Adrenal gland (tissue), 9 donors: ENCODE measurements at regions not wholly inside any gene's neighbourhood (a gene's known extent, or its start where the extent isn't known, plus 50 kb on each side); places are given as distances from the start of the nearest gene placed in this dataset.

ENCODE experiments used
- DNase-seq, 7 donors: peaks; one replicate each; pipeline ENCODE4 v3.0.0-alpha.2; 2019 to 2020
- H3K27ac ChIP-seq, 5 donors: fragments of 200-600 bp; sonication (generic) in 4 of 5; 1 replicate in 3 of 5; 2 replicates in 2 of 5; pipeline versions ENCODE4 v1.5.1 to v1.8.0; 2016 to 2020; ENCODE audit warnings: mild to moderate bottlenecking in 1 of 5
- H3K27me3 ChIP-seq: fragments of 200-600 bp; 2 replicates; pipeline ENCODE4 v1.8.0; 2021
- H3K36me3 ChIP-seq, 2 donors: fragments of 200-600 bp; replicated peaks in 1 of 2; 1 replicate in 1 of 2; 2 replicates in 1 of 2; pipeline versions ENCODE4 v1.5.1 to v1.8.0; 2018 to 2022
- H3K4me1 ChIP-seq, 2 donors: fragments of 200-600 bp; replicated peaks in 1 of 2; 1 replicate in 1 of 2; 2 replicates in 1 of 2; pipeline versions ENCODE4 v1.5.1 to v1.8.0; 2018 to 2021
- H3K4me3 ChIP-seq, 4 donors: fragments of 200-600 bp; sonication (generic) in 3 of 4; one replicate each; pipeline ENCODE4 v1.5.1; 2016 to 2018
- H3K9me3 ChIP-seq, 3 donors: fragments of 200-600 bp; sonication (generic) in 1 of 3; replicated peaks in 1 of 3; 1 replicate in 2 of 3; 2 replicates in 1 of 3; pipeline versions ENCODE4 v1.5.1 to v1.8.0; 2016 to 2021
- CTCF ChIP-seq, 6 experiments: fragments of 450-650 bp in 4 of 6; fragments of 200-600 bp in 2 of 6; sonication (generic) in 1 of 6; IDR thresholded peaks; 1 replicate in 5 of 6; 2 replicates in 1 of 6; pipeline versions ENCODE4 v1.5.1 to v1.8.0; 2016 to 2021; ENCODE audit warnings: antibody characterized with exemption in 6 of 6, mild to moderate bottlenecking in 2 of 6, moderate library complexity in 1 of 6
- POLR2A ChIP-seq, 2 donors: fragments of 450-650 bp; IDR thresholded peaks; one replicate each; pipeline ENCODE4 v1.6.1; 2017; ENCODE audit warnings: antibody characterized with exemption in 2 of 2, mild to moderate bottlenecking in 2 of 2, moderate library complexity in 1 of 2
- WGBS, 4 donors: extraction: QIAGEN DNeasy Blood & Tissue Kit in 2 of 4; methylation state at CpG; one replicate each; pipeline versions ENCODE4 v1.1.5 to v1.1.7; 2013 to 2017; 5-methylcytosine and 5-hydroxymethylcytosine counted together
- intact Hi-C, 2 donors: fragments of 100-400 bp; cut with DNase I; formaldehyde crosslinking; loops; one replicate each; pipeline versions ENCODE4 v1.14.1 to v1.15.0; 2022 to 2023
- donor health status: healthy with polysubstance abuse.
- donor health status: Bipolar disorder and iron deficiency.
- donor health status: DM: yes; HTN: yes; CAD: no.
- donor health status: DM: no; HTN: no; CAD: no.
- donor health status: DM: no; HTN: no; CAD: no.

- WGBS, 4 donors = 57 to 81% (median 70%) methylated on average over 1 of the region's 1 CpG
- TF ChIP-seq POLR2A (IDR thresholded peaks at IDR 0.05) (no peak), CTCF (IDR thresholded peaks at IDR 0.05) (no peak)
- DNase-seq = no peak
- Histone ChIP-seq H3K4me1 (no peaks in the 10 kb centered on the region), H3K27me3 (no peaks in the 10 kb centered on the region), H3K9me3 (no peaks in the 10 kb centered on the region), H3K36me3 (no peaks in the 10 kb centered on the region), H3K4me3 (no peak overlapping the region), H3K27ac (no peak overlapping the region)
- intact Hi-C loops = no loop called here
Measured at GRCh38 chrX:78506248-78506647, 152.9 kb downstream of the RTL3 start.

- H3K27ac ChIP-seq = no peak overlapping the region
- intact Hi-C loops = no loop called here
- TF ChIP-seq CTCF (IDR thresholded peaks at IDR 0.05) (no peak), POLR2A (IDR thresholded peaks at IDR 0.05) (no peak)
- peaks cover 42% of the 10 kb centered on the region for H3K27me3 ChIP-seq
- no peak for DNase-seq
- no peaks in the 10 kb centered on the region for H3K36me3 ChIP-seq
- 76 to 82% (median 78%) methylated on average over 2 of the region's 2 CpGs for WGBS, 4 donors
- H3K9me3 ChIP-seq = no peaks in the 10 kb centered on the region
- H3K4me1 ChIP-seq = no peaks in the 10 kb centered on the region
- H3K4me3 ChIP-seq = no peak overlapping the region
Measured at GRCh38 chrX:78496483-78496882, 162.6 kb downstream of the RTL3 start.

- no peak for DNase-seq
- Histone ChIP-seq H3K36me3 (no peaks in the 10 kb centered on the region), H3K4me1 (no peaks in the 10 kb centered on the region), H3K27me3 (peaks cover 42% of the 10 kb centered on the region), H3K27ac (no peak overlapping the region), H3K9me3 (no peaks in the 10 kb centered on the region), H3K4me3 (no peak overlapping the region)
- no peak for TF ChIP-seq CTCF (IDR thresholded peaks at IDR 0.05)
- TF ChIP-seq POLR2A (IDR thresholded peaks at IDR 0.05) = no peak
- intact Hi-C loops = no loop called here
- 36 to 67% (median 56%) methylated on average over 2 of the region's 2 CpGs for WGBS, 4 donors
Measured at GRCh38 chrX:78493180-78493579, 165.8 kb upstream of the CYSLTR1 start.

GRCh38 chrX:78476701-78477100 is 149.3 kb upstream of the CYSLTR1 start:
- H3K27me3 ChIP-seq = no peaks in the 10 kb centered on the region
- no peaks in the 10 kb centered on the region for H3K9me3 ChIP-seq
- no peak overlapping the region for H3K27ac ChIP-seq
- WGBS, 4 donors = 12 to 25% (median 13%) methylated on average over 2 of the region's 2 CpGs
- no peak overlapping the region for H3K4me3 ChIP-seq
- H3K4me1 ChIP-seq = no peaks in the 10 kb centered on the region
- no peak for TF ChIP-seq POLR2A (IDR thresholded peaks at IDR 0.05)
- TF ChIP-seq CTCF (IDR thresholded peaks at IDR 0.05) = no peak
- intact Hi-C loops = no loop called here
- no peaks in the 10 kb centered on the region for H3K36me3 ChIP-seq
- no peak for DNase-seq
